NCI-H1694 (cell line): ENCODE measurements at regions not wholly inside any gene's neighbourhood (a gene's known extent, or its start where the extent isn't known, plus 50 kb on each side); places are given as distances from the start of the nearest gene placed in this dataset.

Experiments
- DNase-seq: peaks from one replicate; lab custom pipeline; 2025; lab: John Stamatoyannopoulos, UW

- no peak for DNase-seq
Observed at GRCh38 chr22:23522623-23523251, 57.4 kb downstream of the IGLL1 start.

GRCh38 chr22:23521441-23522113, 58.5 kb downstream of the IGLL1 start:
- DNase-seq, result peak; percentile 81

GRCh38 chr22:23520863-23521440, 59.1 kb downstream of the IGLL1 start:
- DNase-seq, result no peak

- no peak for DNase-seq
Observed at GRCh38 chr22:23519442-23520157, 60.5 kb downstream of the IGLL1 start.

- DNase-seq, result no peak
Observed at GRCh38 chr22:23518376-23519187, 61.5 kb downstream of the IGLL1 start.

- DNase-seq, result no peak
Observed at GRCh38 chr22:23517804-23518375, 62.2 kb downstream of the IGLL1 start.

- DNase-seq, result no peak
Observed at GRCh38 chr22:23516304-23516703, 63.8 kb downstream of the IGLL1 start.

- no peak for DNase-seq
Observed at GRCh38 chr22:23514322-23515038, 65.6 kb downstream of the IGLL1 start.

- no peak for DNase-seq
Observed at GRCh38 chr22:23513705-23514104, 66.4 kb downstream of the IGLL1 start.

- no peak for DNase-seq
Observed at GRCh38 chr22:23513133-23513532, 67.0 kb downstream of the IGLL1 start.

GRCh38 chr22:23512721-23513120, 67.4 kb downstream of the IGLL1 start:
- no peak for DNase-seq

- DNase-seq, result no peak
Observed at GRCh38 chr22:23512348-23512705, 67.8 kb downstream of the IGLL1 start.

GRCh38 chr22:23511627-23512347, 68.3 kb downstream of the IGLL1 start:
- DNase-seq, result no peak

- DNase-seq, result no peak
Observed at GRCh38 chr22:23509571-23510302, 70.4 kb downstream of the IGLL1 start.

- no peak for DNase-seq
Observed at GRCh38 chr22:23504516-23504915, 75.6 kb downstream of the IGLL1 start.

- no peak for DNase-seq
Observed at GRCh38 chr22:23503736-23504440, 76.2 kb downstream of the IGLL1 start.

- DNase-seq, result no peak
Observed at GRCh38 chr22:23503142-23503541, 76.9 kb downstream of the IGLL1 start.

- no peak for DNase-seq
Observed at GRCh38 chr22:23501708-23502107, 78.4 kb downstream of the IGLL1 start.

- DNase-seq, result no peak
Observed at GRCh38 chr22:23501261-23501619, 78.8 kb downstream of the IGLL1 start.
